GM12878 (cell line): ENCODE measurements at regions not wholly inside any gene's neighbourhood (a gene's known extent, or its start where the extent isn't known, plus 50 kb on each side); places are given as distances from the start of the nearest gene placed in this dataset.

Source experiments
- ATAC-seq: fragments of 200-7000 bp; cut with Tn5 transposase; 3 replicates; pipeline ENCODE4 v1.9.1; 2020; ENCODE audit warnings: mild to moderate bottlenecking, moderate library complexity
- BruUV-seq: library from RNA; stranded (reverse); fragments of 400-500 nt; replicated peaks from 2 replicates; lab custom pipeline; 2021; lab: Mats Ljungman, UMichigan
- CTCF ChIA-PET: fragments of 300-600 bp; sonication (Branson Sonifier 250); formaldehyde crosslinking; extraction: SDS; loops from one replicate; lab custom pipeline; 2021; ENCODE audit warnings: inconsistent platforms; lab: Yijun Ruan, JAX
- POLR2A ChIA-PET: fragments of 350-600 bp; formaldehyde crosslinking; extraction: SDS; loops from one replicate; lab custom pipeline; 2021; ENCODE audit warnings: inconsistent platforms; lab: Charles Lee
- RAD21 ChIA-PET: fragments of 300-600 bp; sonication (Branson Sonifier 250); formaldehyde crosslinking; loops from one replicate; lab custom pipeline; 2023; ENCODE audit warnings: antibody characterized with exemption; ENCODE audit not compliant: unreplicated experiment; lab: Charles Lee
- SMC1A ChIA-PET: fragments of 300-600 bp; sonication (Branson Sonifier 250); formaldehyde crosslinking; loops from one replicate; lab custom pipeline; 2023; ENCODE audit not compliant: unreplicated experiment, uncharacterized antibody; lab: Charles Lee
- DNase-seq: peaks from one replicate; pipeline ENCODE4 v3.0.0-alpha.2; 2011; ENCODE audit warnings: low read depth, low spot score
- FAIRE-seq: peaks from 3 replicates; lab custom pipeline; 2011; peaks lifted over from hg19 to GRCh38; lab: Jason Lieb, UNC
- H2AFZ ChIP-seq: 2 replicates; pipeline ENCODE4 v1.6.0; 2011; ENCODE audit warnings: low read depth, low read length, control low read depth; ENCODE audit not compliant: control insufficient read depth
- H3K27ac ChIP-seq: 2 replicates; pipeline ENCODE4 v1.5.1; 2011; ENCODE audit warnings: control low read depth; ENCODE audit not compliant: control insufficient read depth, insufficient read depth
- H3K27me3 ChIP-seq, 2 experiments: replicated peaks in 1 of 2; 2 replicates each; pipeline versions ENCODE4 v1.6.0 to v1.6.1; 2011; ENCODE audit warnings: low read length in 1 of 2; ENCODE audit not compliant: control insufficient read depth in 2 of 2, insufficient read depth in 2 of 2
- H3K36me3 ChIP-seq, 2 experiments: 2 replicates each; pipeline ENCODE4 v1.5.1; 2011; ENCODE audit warnings: low read length in 1 of 2; ENCODE audit not compliant: control insufficient read depth in 2 of 2, insufficient read depth in 2 of 2
- H3K4me1 ChIP-seq: 2 replicates; pipeline ENCODE4 v1.6.1; 2011; ENCODE audit warnings: mild to moderate bottlenecking, low read length, moderate library complexity, mixed read lengths; ENCODE audit not compliant: control insufficient read depth, insufficient read depth
- H3K4me2 ChIP-seq: 2 replicates; pipeline ENCODE4 v1.6.0; 2011; ENCODE audit warnings: control low read depth; ENCODE audit not compliant: control insufficient read depth, insufficient read depth
- H3K4me3 ChIP-seq: fragments of 200-600 bp; sonication (generic); 2 replicates; pipeline ENCODE4 v1.5.1; 2016
- H3K79me2 ChIP-seq: 2 replicates; pipeline ENCODE4 v1.6.0; 2011; ENCODE audit warnings: low read length; ENCODE audit not compliant: control insufficient read depth, insufficient read depth
- H3K9ac ChIP-seq: 2 replicates; pipeline ENCODE4 v1.8.0; 2011; ENCODE audit warnings: low read length, control low read depth, mixed read lengths; ENCODE audit not compliant: control insufficient read depth, insufficient read depth
- H3K9me3 ChIP-seq: replicated peaks from 3 replicates; pipeline ENCODE4 v1.5.1; 2011; ENCODE audit warnings: mild to moderate bottlenecking, low read length; ENCODE audit not compliant: control insufficient read depth, insufficient read depth
- H4K20me1 ChIP-seq: 2 replicates; pipeline ENCODE4 v1.6.0; 2011; ENCODE audit not compliant: control insufficient read depth, insufficient read depth
- CREM ChIP-seq: IDR thresholded peaks from 2 replicates; pipeline ENCODE4 v1.6.1; 2014; ENCODE audit warnings: antibody characterized with exemption, low read depth
- HCFC1 ChIP-seq: fragments of 150-350 bp; IDR thresholded peaks from 2 replicates; pipeline ENCODE4 v1.6.1; 2014; ENCODE audit warnings: low read length
- HDAC2 ChIP-seq: fragments of 200-600 bp; sonication (generic); IDR thresholded peaks from 2 replicates; pipeline ENCODE4 v1.6.1; 2017
- IKZF1 ChIP-seq: fragments of 450-650 bp; conservative IDR thresholded peaks from 2 replicates; pipeline ENCODE4 v1.6.1; 2017; ENCODE audit warnings: antibody characterized with exemption, mild to moderate bottlenecking
- POLR2A ChIP-seq: IDR thresholded peaks from 2 replicates; pipeline ENCODE4 v1.6.1; 2011; ENCODE audit warnings: low read depth, mild to moderate bottlenecking, low read length
- RFX5 ChIP-seq: IDR thresholded peaks from 2 replicates; pipeline ENCODE4 v1.6.1; 2011; ENCODE audit warnings: low read depth, low read length, improper control_type of control experiment
- SPI1 ChIP-seq: IDR thresholded peaks from 2 replicates; pipeline ENCODE4 v1.6.1; 2011; ENCODE audit warnings: low read depth, mild to moderate bottlenecking, low read length, moderate library complexity, borderline replicate concordance; ENCODE audit not compliant: insufficient read depth
- WGBS: methylation state at CpG from one replicate; pipeline ENCODE4 v1.1.6; 2016; ENCODE audit warnings: low lambda C conversion rate; ENCODE audit not compliant: insufficient replicate concordance, insufficient coverage; ENCODE audit errors: missing lambda C conversion rate; 5-methylcytosine and 5-hydroxymethylcytosine counted together
- in situ Hi-C: fragments of 300-500 bp; cut with MboI; formaldehyde crosslinking; loops from 9 replicates; pipeline ENCODE4 v1.14.3; 2018; ENCODE audit warnings: mixed read lengths
- intact Hi-C: fragments of 100-400 bp; cut with micrococcal nuclease; formaldehyde crosslinking; loops from one replicate; pipeline ENCODE4 v1.14.2; 2022; ENCODE audit not compliant: unreplicated experiment
- TF ChIP-seq, protein P1 (sequence below): fragments of 450-650 bp; conservative IDR thresholded peaks from 2 replicates; pipeline ENCODE4 v1.6.1; 2017; ENCODE audit warnings: mild to moderate bottlenecking, moderate library complexity
- TF ChIP-seq, protein P2 (sequence below): IDR thresholded peaks from 2 replicates; pipeline ENCODE4 v1.6.1; 2011; ENCODE audit warnings: low read depth, mild to moderate bottlenecking, low read length, moderate library complexity, borderline replicate concordance; ENCODE audit errors: extremely low read depth
- TF ChIP-seq, protein P3 (sequence below): IDR thresholded peaks from 2 replicates; pipeline ENCODE4 v1.6.1; 2012; ENCODE audit warnings: mild to moderate bottlenecking, low read depth, low read length

DNA sequence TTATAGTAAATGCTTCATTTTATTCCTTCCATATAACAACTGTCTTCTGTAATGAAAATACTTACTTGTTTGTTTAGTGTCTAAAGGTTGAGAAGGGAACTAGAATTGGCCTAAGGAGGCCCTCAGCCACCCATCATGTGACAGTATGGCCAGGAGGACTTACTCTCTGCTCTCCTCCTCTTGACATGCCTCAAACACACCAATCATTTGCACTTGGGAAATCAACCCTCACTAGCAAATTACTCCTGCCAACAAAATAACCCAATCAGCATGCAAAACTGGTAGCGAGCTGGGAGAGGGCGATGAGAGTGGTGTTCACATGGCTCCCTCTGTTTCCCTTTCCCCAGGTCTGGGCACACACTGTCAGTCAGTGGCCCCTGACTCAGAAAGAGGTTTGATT is 58.6 kb upstream of the MEF2C start:
- ChIA-PET POLR2A (no interaction called here), RAD21 (no interaction called here), CTCF (interaction anchor here (1.4 kb wide), 1 partner anchor 214 kb away, joined by 3 read pairs; no protein-coding TSS in a partner anchor), SMC1A (interaction anchor here (0.9 to 1.5 kb wide), 3 partner anchors 126 to 330 kb away, joined by 3 read pairs; no protein-coding TSS in a partner anchor)
- no peak for DNase-seq
- no peak overlapping the region for H3K4me2 ChIP-seq
- no peaks in the 10 kb centered on the region for H3K27me3 ChIP-seq
- in situ Hi-C loops (no loop called here), intact Hi-C loops (no loop called here)
- H3K4me1 ChIP-seq = no peaks in the 10 kb centered on the region
- BruUV-seq = no TSS peak
- ATAC-seq = no peak
- no peaks in the 10 kb centered on the region for H3K79me2 ChIP-seq
- H3K9ac ChIP-seq = no peak overlapping the region
- no peak for FAIRE-seq
- H3K36me3 ChIP-seq = no peaks in the 10 kb centered on the region
- 96% methylated on average over 2 of the region's 2 CpGs for WGBS
- H3K9me3 ChIP-seq = no peaks in the 10 kb centered on the region
- H4K20me1 ChIP-seq = no peaks in the 10 kb centered on the region
- TF ChIP-seq, protein P1, sequence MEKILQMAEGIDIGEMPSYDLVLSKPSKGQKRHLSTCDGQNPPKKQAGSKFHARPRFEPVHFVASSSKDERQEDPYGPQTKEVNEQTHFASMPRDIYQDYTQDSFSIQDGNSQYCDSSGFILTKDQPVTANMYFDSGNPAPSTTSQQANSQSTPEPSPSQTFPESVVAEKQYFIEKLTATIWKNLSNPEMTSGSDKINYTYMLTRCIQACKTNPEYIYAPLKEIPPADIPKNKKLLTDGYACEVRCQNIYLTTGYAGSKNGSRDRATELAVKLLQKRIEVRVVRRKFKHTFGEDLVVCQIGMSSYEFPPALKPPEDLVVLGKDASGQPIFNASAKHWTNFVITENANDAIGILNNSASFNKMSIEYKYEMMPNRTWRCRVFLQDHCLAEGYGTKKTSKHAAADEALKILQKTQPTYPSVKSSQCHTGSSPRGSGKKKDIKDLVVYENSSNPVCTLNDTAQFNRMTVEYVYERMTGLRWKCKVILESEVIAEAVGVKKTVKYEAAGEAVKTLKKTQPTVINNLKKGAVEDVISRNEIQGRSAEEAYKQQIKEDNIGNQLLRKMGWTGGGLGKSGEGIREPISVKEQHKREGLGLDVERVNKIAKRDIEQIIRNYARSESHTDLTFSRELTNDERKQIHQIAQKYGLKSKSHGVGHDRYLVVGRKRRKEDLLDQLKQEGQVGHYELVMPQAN = no peak
- TF ChIP-seq RFX5 = no peak
- no peak for TF ChIP-seq SPI1
- TF ChIP-seq CREM = no peak
- TF ChIP-seq, protein P2, sequence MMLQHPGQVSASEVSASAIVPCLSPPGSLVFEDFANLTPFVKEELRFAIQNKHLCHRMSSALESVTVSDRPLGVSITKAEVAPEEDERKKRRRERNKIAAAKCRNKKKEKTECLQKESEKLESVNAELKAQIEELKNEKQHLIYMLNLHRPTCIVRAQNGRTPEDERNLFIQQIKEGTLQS = no peak
- no peak for TF ChIP-seq HDAC2
- no peak for TF ChIP-seq HCFC1
- TF ChIP-seq, protein P3, sequence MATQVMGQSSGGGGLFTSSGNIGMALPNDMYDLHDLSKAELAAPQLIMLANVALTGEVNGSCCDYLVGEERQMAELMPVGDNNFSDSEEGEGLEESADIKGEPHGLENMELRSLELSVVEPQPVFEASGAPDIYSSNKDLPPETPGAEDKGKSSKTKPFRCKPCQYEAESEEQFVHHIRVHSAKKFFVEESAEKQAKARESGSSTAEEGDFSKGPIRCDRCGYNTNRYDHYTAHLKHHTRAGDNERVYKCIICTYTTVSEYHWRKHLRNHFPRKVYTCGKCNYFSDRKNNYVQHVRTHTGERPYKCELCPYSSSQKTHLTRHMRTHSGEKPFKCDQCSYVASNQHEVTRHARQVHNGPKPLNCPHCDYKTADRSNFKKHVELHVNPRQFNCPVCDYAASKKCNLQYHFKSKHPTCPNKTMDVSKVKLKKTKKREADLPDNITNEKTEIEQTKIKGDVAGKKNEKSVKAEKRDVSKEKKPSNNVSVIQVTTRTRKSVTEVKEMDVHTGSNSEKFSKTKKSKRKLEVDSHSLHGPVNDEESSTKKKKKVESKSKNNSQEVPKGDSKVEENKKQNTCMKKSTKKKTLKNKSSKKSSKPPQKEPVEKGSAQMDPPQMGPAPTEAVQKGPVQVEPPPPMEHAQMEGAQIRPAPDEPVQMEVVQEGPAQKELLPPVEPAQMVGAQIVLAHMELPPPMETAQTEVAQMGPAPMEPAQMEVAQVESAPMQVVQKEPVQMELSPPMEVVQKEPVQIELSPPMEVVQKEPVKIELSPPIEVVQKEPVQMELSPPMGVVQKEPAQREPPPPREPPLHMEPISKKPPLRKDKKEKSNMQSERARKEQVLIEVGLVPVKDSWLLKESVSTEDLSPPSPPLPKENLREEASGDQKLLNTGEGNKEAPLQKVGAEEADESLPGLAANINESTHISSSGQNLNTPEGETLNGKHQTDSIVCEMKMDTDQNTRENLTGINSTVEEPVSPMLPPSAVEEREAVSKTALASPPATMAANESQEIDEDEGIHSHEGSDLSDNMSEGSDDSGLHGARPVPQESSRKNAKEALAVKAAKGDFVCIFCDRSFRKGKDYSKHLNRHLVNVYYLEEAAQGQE = no peak
- TF ChIP-seq IKZF1 = no peak
- TF ChIP-seq POLR2A = no peak
- H3K27ac ChIP-seq = no peak overlapping the region
- H2AFZ ChIP-seq = no peak overlapping the region
- no peak overlapping the region for H3K4me3 ChIP-seq
